GM19025 (cell line): ENCODE measurements at regions not wholly inside any gene's neighbourhood (a gene's known extent, or its start where the extent isn't known, plus 50 kb on each side); places are given as distances from the start of the nearest gene placed in this dataset.
"Not testable (repeated sequence)": the region's sequence is repeated elsewhere in the genome, so short reads cannot be mapped to it uniquely, and the experiment has no call there.

Experiments used
- ATAC-seq: cut with Tn5 transposase; IDR thresholded peaks from one replicate; pipeline ENCODE4 v1.9.1; 2021; ENCODE audit warnings: mild to moderate bottlenecking, low read depth, moderate library complexity; ENCODE audit not compliant: unreplicated experiment

GRCh38 chr13:54383604-54384003 lies 1355.0 kb downstream of the OLFM4 start:
- ATAC-seq, result no peak

DNA sequence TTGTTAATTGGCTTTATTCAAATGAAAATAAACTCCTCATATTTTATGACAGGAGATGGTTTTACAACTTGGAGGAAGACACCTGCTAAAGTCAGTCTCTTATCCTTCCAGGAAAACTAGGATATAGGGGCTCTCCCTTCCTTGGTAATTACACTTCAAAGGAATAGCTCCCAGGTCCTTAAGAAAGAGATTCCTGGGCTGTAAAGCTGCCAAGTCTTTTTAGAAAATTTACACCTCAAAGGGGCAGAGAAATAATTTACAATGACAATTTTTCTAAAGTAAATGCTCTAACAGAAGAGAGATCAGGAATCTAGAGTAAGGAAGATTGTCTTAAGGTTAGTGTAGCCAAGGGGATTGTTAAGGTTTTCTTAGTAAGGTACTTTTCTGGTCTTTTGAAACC lies 1359.0 kb downstream of the OLFM4 start:
- no peak for ATAC-seq

DNA sequence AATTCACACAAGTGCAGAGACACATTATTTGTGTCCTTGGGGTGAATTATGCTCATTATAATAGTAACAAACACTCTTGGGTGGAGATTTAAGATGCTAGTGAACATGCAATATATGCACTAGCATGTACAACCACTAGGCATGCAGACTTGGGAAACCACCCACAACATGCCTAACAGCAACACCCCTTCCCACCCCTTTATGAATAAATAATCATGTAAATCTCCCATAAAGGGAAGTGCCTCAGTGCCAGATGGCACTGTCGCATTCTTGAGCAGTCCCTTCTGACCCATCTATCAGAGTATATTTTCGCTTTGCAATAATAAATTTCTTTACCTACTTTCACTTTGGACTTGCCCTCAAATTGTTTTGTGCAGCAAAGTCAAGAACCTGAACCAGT lies 1362.2 kb downstream of the OLFM4 start:
- no peak for ATAC-seq

DNA sequence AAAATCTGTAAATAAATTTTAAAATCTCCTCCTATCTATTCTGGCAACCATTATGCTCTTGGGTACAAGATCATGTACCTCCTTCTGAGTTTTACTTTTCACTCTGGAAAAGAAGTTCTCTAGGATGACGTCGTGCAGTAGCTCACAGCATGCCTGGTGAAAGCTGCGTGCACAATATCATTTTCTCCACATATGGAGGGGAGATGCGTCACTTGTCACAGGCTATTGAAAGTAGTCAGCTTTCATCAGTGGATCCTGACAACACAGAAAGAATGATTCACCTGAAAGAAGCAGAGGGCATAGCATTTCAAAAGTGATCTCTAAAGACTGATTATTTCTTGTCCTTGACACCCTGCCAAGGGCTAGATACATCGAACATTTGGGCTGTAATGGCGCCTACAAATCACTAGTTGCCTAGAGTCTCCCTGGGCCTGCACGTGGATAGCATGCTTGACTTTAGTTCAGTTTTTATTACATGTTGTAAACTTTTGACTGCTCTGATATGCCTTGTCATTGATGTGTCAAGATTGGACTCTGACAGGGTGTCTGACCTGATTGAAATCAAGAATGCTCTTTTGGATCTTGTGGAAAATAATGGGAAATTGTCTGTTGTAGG lies 1365.6 kb downstream of the OLFM4 start:
- no peak for ATAC-seq

DNA sequence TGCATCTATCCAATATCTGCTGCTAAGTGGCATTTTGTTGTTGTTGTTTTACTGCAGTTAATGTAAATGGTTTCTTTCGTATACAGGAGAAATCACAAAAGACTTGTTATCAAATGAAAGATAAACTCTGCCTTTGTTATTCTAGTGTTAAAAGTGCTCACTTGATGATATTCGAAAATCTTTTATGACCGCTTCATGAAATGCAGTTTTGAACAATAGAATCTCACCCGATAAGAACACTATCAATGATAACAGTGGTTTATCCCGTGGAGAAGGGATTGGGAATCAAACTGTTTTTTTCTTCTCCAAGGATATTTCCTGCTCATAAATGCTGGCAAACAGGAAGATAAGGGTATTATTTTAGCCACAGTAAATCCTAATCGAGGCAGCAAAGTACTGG lies 1366.3 kb downstream of the OLFM4 start:
- ATAC-seq, result no peak

DNA sequence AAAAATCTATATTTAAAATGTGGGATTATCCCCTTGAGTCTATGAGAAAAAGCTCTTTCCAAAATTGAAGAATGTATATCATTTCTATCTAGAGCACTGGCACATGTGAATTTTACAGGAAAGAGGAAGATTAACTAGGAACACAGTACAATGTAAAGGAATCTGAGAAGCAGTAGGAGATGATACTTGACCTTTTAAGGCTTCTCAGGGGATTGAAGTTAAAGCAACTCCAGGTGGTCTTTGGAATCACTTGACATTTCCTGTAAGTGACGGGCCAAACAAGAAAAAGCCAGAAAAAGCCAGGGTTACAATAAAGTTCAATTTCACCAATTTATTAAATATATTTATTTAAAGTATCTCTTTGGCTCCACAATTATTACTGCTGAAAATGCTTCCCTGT lies 1373.9 kb downstream of the OLFM4 start:
- ATAC-seq, result no peak

GRCh38 chr13:54415753-54416366 lies 1387.2 kb downstream of the OLFM4 start:
- no peak for ATAC-seq

DNA sequence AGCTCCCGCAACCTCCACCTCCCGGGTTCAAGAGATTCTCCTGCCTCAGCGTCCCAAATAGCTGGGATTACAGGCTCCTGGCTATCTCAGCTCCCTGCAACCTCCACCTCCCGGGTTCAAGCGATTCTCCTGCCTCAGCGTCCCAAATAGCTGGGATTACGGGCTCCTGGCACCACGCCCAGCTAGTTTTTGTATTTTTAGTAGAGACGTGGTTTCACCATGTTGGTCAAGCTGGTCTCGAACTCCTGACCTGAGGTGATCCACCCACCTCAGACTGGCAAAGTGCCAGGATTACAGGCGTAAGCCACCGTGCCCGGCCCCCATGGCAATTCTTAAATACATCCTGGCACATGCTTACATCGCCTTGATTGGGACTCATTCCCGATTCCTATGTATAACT lies 1394.3 kb downstream of the OLFM4 start:
- not testable (repeated sequence) for ATAC-seq

GRCh38 chr13:54424344-54424743 lies 1395.7 kb downstream of the OLFM4 start:
- no peak for ATAC-seq

DNA sequence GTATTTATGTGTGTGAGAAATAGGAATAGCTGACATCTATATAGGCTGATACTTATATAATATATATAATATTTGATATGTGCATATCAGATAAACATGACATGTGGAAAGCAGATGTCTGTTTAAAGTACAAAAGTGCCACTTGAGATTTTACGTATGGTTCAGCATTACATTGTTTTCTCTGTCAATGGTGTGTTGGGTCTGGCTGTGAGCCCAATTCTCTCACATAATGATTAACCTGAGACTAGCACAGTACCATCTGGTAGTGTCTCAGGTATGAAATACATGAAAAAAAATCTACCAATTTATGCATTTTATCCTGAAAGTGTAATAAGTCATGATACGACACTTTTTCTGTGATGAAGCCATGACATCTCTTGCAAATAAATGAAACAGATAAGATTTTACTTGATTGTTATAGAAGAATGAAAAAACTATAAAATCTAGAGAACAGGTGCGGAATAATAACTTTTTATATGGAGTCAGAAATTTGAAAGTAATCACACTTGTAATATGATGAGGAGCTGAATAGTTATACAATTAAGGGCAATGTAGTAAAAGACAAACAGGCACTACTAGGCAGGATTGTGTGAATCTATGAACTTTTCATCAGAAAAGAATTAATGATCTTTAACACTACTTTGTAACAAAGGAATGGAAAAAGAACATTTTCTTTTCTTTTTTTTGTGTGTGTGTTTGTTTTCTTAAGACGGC lies 1405.0 kb downstream of the OLFM4 start:
- no peak for ATAC-seq

DNA sequence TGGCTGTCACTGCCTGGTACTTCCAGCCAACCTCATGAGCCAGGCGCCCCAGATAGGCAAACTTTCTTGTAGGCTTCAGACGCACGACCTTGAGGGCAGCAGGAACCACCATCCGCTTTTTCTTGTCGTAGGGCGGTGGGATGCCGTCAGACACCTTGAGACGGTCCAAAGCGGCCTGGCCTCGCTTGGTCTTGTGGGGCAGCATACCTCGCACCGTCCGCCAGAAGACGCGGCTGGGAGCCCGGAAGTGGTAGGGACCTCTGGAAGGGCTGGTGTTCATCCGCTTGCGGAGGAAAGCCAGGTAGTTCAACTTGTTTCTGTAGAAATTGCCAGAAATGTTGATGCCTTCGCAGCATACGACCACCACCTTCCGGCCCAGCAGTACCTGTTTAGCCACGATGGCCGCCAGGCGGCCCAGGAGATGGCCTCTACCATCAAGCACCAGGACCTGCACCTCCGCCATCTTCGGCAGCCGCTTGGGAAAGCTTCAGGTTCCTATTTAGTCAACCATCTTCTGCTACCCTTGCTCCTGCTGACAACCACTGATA lies 1412.3 kb downstream of the OLFM4 start:
- not testable (repeated sequence) for ATAC-seq

DNA sequence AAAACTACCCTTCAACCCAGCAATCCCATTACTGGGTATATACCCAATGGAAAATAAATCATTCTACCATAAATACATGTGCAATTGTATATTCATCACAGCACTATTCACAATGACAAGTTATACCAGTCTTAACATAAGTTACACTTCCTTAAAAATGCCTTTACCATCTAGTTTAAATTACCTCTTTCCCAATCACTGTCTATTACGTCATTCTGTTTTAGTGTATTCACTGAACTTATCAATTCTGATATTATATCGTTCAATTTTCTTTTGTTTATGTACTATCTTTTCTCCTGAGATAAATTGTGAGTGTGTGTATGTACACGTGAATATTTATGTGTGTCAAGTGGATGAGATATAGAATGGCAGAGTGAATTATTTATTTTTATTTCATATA lies 1416.8 kb downstream of the OLFM4 start:
- ATAC-seq, result no peak

DNA sequence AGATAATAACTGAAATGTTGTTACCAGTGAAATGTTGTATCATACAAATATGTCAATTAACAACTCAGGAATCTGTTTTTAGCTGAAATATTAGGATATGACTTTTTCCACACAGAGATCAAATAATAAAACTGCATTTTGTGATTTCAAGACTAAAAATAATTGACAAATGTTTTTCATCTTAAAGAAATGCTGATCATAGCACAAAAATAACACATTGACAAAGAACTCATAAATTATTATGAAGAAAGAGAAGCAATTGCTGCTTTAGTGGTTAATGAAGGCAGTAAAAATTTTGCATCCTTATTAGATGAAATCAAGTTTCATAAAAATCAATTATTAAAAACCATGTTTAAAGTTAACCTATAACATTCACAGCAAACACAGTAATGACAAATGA lies 1417.3 kb downstream of the OLFM4 start:
- no peak for ATAC-seq

GRCh38 chr13:54449922-54450321 lies 1421.3 kb downstream of the OLFM4 start:
- no peak for ATAC-seq

DNA sequence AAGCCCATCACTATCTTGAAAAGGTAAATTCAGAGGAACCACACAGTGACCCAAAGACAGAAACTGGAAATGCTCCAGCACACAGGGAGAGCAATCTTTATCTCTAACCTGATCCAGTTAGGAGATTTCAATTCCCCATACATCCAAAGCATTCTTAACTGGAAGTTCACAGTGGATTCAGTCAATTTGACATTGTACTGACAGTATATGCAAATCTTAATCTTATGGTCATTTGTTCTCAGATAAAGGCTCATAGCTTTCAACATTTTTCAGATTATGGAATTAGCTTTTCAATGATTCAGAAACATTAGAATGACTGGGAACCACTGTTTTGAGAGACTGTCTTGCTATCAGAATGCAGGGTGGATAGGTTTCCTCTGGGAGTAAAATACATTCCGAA lies 1455.6 kb downstream of the OLFM4 start:
- no peak for ATAC-seq

- no peak for ATAC-seq
Measured at GRCh38 chr13:54486421-54487166, 1458.0 kb downstream of the OLFM4 start.

DNA sequence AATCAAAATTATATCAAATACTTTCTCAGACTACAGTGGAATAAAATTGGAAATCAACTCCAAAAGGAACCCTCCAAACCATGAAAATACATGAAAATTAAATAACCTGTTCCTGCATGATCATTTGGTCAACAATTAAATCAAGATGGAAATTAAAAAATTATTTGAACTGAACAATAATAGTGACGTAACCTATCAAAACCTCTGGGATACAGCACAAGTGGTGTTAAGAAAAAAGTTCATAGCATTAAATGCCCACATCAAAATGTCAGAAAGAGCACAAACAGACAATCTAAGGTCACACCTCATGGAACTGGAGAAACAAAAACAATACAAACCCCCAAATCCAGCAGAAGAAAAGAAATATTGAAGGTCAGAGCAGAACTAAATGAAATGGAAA lies 1460.7 kb downstream of the OLFM4 start:
- no peak for ATAC-seq

DNA sequence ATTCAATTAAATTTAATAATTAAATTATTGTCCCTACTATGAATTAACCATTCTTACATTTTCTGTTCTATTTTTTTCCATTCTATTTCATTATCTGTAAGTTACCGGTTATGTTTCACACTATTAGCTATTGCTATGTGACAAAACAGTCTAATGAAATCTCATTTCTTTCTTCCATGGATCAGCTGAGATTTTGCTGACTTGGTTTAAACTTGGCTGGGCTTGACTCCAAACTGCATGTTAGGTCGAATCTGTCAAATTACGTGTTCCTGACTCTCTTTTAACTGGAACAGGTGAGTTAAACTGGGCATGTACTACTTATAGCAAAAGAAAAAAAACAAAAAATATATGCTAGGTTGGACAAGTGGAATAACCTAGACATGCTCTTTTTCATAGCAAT lies 1464.4 kb downstream of the OLFM4 start:
- no peak for ATAC-seq

- ATAC-seq, result no peak
Measured at GRCh38 chr13:54511366-54511765, 1482.8 kb downstream of the OLFM4 start.

GRCh38 chr13:54513254-54513653 lies 1484.6 kb downstream of the OLFM4 start:
- no peak for ATAC-seq

GRCh38 chr13:54536112-54536511 lies 1507.5 kb downstream of the OLFM4 start:
- ATAC-seq, result no peak
